CD4-positive, alpha-beta T cell treated with Interleukin-4 for 4 hours (primary cell): ENCODE measurements at regions not wholly inside any gene's neighbourhood (a gene's known extent, or its start where the extent isn't known, plus 50 kb on each side); places are given as distances from the start of the nearest gene placed in this dataset.
"Not testable (repeated sequence)": the region's sequence is repeated elsewhere in the genome, so short reads cannot be mapped to it uniquely, and the experiment has no call there.

Source experiments
- DNase-seq: peaks from one replicate; pipeline ENCODE4 v3.0.0-alpha.2; 2020

- DNase-seq = no peak
Measured at GRCh38 chr3:105293441-105293840, 73.3 kb upstream of the ALCAM start.

GRCh38 chr3:105296182-105296822, 70.4 kb upstream of the ALCAM start:
- DNase-seq = not testable (repeated sequence)

DNA sequence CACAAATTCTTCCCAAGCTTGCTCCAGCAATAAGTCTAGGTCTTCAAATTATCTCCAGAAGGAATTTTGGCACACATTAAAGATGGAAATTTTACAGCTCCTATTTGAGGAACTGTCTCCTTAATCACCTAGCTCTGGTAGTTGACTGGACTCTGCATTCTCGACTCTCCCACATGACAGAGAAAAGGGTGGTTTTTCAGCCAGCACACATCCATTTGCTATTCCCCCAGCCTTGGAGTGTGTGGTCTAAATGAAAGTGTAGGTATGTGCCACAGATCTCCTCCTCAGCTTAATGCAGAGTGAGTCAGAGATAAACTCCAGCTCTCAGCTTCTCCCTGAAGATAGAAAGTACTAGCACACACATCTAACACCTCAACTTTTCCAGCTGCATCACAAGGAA, 62.2 kb upstream of the ALCAM start:
- DNase-seq = no peak

DNA sequence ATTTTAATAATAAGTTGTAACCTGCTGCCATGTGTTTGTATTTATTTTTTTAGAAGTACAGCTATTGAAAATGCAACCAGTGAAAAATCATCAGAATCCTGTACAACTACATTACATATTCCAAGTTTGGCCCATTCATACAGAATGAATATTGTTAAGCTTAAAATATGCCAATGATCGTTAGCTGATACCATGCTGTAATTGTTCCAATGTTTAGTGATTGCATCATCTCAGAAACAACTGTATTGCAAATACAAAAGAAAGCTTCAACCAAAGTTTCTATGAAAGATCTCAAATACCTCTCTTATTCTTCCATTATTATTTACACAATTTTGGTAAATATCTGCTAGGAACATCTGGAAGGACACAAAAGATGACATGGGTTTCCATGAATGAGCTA, 51.6 kb upstream of the ALCAM start:
- DNase-seq = no peak

DNA sequence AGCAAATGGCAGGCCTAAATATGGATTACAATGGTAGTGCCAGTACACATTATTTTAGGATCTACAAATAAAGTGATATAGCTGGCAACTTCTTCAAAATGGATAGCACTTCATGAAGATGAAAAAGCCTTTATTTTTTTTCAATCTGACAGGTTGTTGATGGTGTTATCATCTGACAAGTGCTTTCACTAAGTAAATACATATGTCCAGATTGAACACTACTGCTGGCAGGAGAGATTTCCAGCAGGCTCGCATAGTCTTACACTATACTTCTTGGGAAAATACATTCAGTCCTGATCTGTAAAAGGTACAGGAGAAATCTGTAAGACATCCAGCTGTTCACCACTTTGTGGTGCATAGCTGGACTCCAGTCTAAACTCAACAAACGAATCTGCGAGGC, 50.9 kb upstream of the ALCAM start:
- DNase-seq = no peak

GRCh38 chr3:105316331-105316730, 50.4 kb upstream of the ALCAM start:
- no peak for DNase-seq
